Adrenal gland (tissue), 9 donors: ENCODE measurements at regions not wholly inside any gene's neighbourhood (a gene's known extent, or its start where the extent isn't known, plus 50 kb on each side); places are given as distances from the start of the nearest gene placed in this dataset.

Source experiments
- DNase-seq, 7 donors: peaks; one replicate each; pipeline ENCODE4 v3.0.0-alpha.2; 2019 to 2020
- H3K27ac ChIP-seq, 5 donors: fragments of 200-600 bp; sonication (generic) in 4 of 5; 1 replicate in 3 of 5; 2 replicates in 2 of 5; pipeline versions ENCODE4 v1.5.1 to v1.8.0; 2016 to 2020; ENCODE audit warnings: mild to moderate bottlenecking in 1 of 5
- H3K27me3 ChIP-seq: fragments of 200-600 bp; 2 replicates; pipeline ENCODE4 v1.8.0; 2021
- H3K36me3 ChIP-seq, 2 donors: fragments of 200-600 bp; replicated peaks in 1 of 2; 1 replicate in 1 of 2; 2 replicates in 1 of 2; pipeline versions ENCODE4 v1.5.1 to v1.8.0; 2018 to 2022
- H3K4me1 ChIP-seq, 2 donors: fragments of 200-600 bp; replicated peaks in 1 of 2; 1 replicate in 1 of 2; 2 replicates in 1 of 2; pipeline versions ENCODE4 v1.5.1 to v1.8.0; 2018 to 2021
- H3K4me3 ChIP-seq, 4 donors: fragments of 200-600 bp; sonication (generic) in 3 of 4; one replicate each; pipeline ENCODE4 v1.5.1; 2016 to 2018
- H3K9me3 ChIP-seq, 3 donors: fragments of 200-600 bp; sonication (generic) in 1 of 3; replicated peaks in 1 of 3; 1 replicate in 2 of 3; 2 replicates in 1 of 3; pipeline versions ENCODE4 v1.5.1 to v1.8.0; 2016 to 2021
- POLR2A ChIP-seq, 2 donors: fragments of 450-650 bp; IDR thresholded peaks; one replicate each; pipeline ENCODE4 v1.6.1; 2017; ENCODE audit warnings: antibody characterized with exemption in 2 of 2, mild to moderate bottlenecking in 2 of 2, moderate library complexity in 1 of 2
- WGBS, 4 donors: extraction: QIAGEN DNeasy Blood & Tissue Kit in 2 of 4; methylation state at CpG; one replicate each; pipeline versions ENCODE4 v1.1.5 to v1.1.7; 2013 to 2017; 5-methylcytosine and 5-hydroxymethylcytosine counted together
- intact Hi-C, 2 donors: fragments of 100-400 bp; cut with DNase I; formaldehyde crosslinking; loops; one replicate each; pipeline versions ENCODE4 v1.14.1 to v1.15.0; 2022 to 2023
- TF ChIP-seq, protein P1 (sequence below), 6 experiments: fragments of 450-650 bp in 4 of 6; fragments of 200-600 bp in 2 of 6; sonication (generic) in 1 of 6; IDR thresholded peaks; 1 replicate in 5 of 6; 2 replicates in 1 of 6; pipeline versions ENCODE4 v1.5.1 to v1.8.0; 2016 to 2021; ENCODE audit warnings: antibody characterized with exemption in 6 of 6, mild to moderate bottlenecking in 2 of 6, moderate library complexity in 1 of 6
- donor health status: healthy with polysubstance abuse.
- donor health status: Bipolar disorder and iron deficiency.
- donor health status: DM: yes; HTN: yes; CAD: no.
- donor health status: DM: no; HTN: no; CAD: no.
- donor health status: DM: no; HTN: no; CAD: no.

DNA sequence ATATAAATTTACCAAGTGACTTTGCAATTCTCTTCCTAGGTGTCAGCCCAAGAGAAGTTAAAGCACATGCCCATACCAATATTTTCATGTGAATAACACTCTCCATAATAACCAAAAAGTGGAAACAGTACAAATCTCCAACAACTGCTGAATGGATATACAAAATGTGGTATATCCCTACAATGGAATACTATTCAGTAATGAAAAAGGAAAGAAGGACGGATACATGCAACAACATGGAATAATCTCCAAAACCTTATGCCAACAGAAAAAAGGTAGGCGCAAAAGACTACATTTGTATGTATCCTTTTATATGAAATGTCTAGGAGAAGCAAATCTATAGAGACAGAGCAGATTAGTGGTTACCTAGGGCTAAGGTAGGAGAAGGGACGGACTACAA, 487.7 kb upstream of the ID4 start:
- no peak for DNase-seq
- intact Hi-C loops, result no loop called here
- no peaks in the 10 kb centered on the region for H3K27me3 ChIP-seq
- no peaks in the 10 kb centered on the region for H3K36me3 ChIP-seq
- H3K4me1 ChIP-seq, result no peaks in the 10 kb centered on the region
- H3K9me3 ChIP-seq, result peaks cover 0 to 4% (median 0%) of the 10 kb centered on the region in 3 donors
- H3K4me3 ChIP-seq, result no peak overlapping the region
- 78 to 87% (median 83%) methylated on average over 3 of the region's 3 CpGs for WGBS, 4 donors
- no peak overlapping the region for H3K27ac ChIP-seq
- TF ChIP-seq POLR2A (IDR thresholded peaks at IDR 0.05), result no peak

DNA sequence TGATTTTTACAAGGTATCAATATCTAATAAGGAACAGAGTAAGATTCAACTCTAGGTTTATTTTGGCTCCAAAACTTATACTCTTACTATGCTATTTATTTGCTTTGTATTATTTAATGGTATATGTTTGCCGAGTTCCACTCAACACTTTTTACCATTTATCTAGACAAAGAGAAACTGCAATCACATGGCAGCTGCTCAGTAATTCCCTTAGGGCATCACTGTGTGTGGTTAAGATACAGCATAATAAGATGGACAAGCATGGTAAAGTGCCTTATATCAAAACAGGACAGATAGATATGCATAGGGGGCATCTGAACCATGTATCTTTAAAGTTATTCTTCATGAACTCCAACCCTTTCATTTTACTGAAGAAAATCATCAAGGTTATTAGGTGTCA, 483.0 kb upstream of the ID4 start:
- TF ChIP-seq, protein P1, sequence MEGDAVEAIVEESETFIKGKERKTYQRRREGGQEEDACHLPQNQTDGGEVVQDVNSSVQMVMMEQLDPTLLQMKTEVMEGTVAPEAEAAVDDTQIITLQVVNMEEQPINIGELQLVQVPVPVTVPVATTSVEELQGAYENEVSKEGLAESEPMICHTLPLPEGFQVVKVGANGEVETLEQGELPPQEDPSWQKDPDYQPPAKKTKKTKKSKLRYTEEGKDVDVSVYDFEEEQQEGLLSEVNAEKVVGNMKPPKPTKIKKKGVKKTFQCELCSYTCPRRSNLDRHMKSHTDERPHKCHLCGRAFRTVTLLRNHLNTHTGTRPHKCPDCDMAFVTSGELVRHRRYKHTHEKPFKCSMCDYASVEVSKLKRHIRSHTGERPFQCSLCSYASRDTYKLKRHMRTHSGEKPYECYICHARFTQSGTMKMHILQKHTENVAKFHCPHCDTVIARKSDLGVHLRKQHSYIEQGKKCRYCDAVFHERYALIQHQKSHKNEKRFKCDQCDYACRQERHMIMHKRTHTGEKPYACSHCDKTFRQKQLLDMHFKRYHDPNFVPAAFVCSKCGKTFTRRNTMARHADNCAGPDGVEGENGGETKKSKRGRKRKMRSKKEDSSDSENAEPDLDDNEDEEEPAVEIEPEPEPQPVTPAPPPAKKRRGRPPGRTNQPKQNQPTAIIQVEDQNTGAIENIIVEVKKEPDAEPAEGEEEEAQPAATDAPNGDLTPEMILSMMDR (IDR thresholded peaks at IDR 0.05), result no peak
- intact Hi-C loops, result no loop called here
- no peak overlapping the region for H3K4me3 ChIP-seq
- DNase-seq, result no peak
- no peaks in the 10 kb centered on the region for H3K36me3 ChIP-seq
- peaks cover 0 to under 1% (median 0%) of the 10 kb centered on the region in 3 donors for H3K9me3 ChIP-seq
- no peaks in the 10 kb centered on the region for H3K27me3 ChIP-seq
- WGBS, 4 donors, result 29 to 48% (median 40%) methylated on average over 1 of the region's 1 CpG
- no peaks in the 10 kb centered on the region for H3K4me1 ChIP-seq
- no peak overlapping the region for H3K27ac ChIP-seq

DNA sequence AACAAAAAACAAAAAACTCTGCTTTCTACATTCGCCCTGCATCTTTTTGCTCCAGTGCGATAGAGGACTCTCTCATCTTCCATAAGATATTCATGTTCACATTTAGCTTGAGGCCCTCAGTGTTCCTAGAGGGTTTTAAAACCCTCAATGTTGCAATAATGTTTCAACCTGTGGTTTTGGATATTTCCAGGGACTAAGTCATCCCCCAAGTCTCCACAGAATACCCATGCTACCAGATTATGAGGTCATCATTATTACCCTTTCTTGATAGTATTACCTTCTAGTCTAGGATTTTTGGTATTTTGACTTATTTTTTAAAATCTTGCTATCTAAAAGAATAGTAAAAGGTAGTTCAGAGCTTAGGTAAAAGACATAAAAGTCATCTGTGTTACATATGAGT, 480.5 kb upstream of the ID4 start:
- Histone ChIP-seq H3K4me1 (no peaks in the 10 kb centered on the region), H3K36me3 (no peaks in the 10 kb centered on the region), H3K9me3 (no peaks in the 10 kb centered on the region), H3K27me3 (no peaks in the 10 kb centered on the region), H3K27ac (no peak overlapping the region), H3K4me3 (no peak overlapping the region)
- intact Hi-C loops, result no loop called here
- no peak for DNase-seq
- TF ChIP-seq POLR2A (IDR thresholded peaks at IDR 0.05), result no peak
- TF ChIP-seq, protein P1 (IDR thresholded peaks at IDR 0.05), result no peak
- 75 to 84% (median 81%) methylated on average over 2 of the region's 2 CpGs for WGBS, 4 donors

DNA sequence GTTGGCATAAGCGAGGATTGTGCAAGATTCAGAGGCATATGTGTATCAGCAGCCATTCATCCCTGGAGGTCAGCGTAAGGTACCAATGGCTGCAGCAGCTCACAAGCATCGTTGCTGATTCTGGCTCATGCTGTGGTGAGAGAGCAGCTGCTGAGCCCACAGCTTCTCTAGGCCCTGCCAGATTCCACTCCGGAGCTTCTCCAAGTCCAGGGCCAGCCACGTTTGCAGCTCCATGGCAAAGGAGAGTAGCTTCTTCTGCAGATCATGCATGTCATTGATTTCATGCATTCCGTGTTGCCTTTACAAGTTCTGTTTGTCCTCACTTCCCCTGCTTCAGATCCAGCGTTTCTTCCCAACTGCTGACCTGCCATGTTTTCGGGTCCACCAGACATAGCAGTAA, 474.8 kb upstream of the ID4 start:
- 67 to 82% (median 71%) methylated on average over 7 to 8 of the region's 8 CpGs for WGBS, 4 donors
- H3K4me1 ChIP-seq, result no peaks in the 10 kb centered on the region
- H3K27me3 ChIP-seq, result no peaks in the 10 kb centered on the region
- DNase-seq, result no peak
- no peak overlapping the region for H3K4me3 ChIP-seq
- H3K9me3 ChIP-seq, result no peaks in the 10 kb centered on the region
- no peaks in the 10 kb centered on the region for H3K36me3 ChIP-seq
- intact Hi-C loops, result no loop called here
- TF ChIP-seq POLR2A (IDR thresholded peaks at IDR 0.05), result no peak
- TF ChIP-seq, protein P1 (IDR thresholded peaks at IDR 0.05), result no peak
- H3K27ac ChIP-seq, result no peak overlapping the region

DNA sequence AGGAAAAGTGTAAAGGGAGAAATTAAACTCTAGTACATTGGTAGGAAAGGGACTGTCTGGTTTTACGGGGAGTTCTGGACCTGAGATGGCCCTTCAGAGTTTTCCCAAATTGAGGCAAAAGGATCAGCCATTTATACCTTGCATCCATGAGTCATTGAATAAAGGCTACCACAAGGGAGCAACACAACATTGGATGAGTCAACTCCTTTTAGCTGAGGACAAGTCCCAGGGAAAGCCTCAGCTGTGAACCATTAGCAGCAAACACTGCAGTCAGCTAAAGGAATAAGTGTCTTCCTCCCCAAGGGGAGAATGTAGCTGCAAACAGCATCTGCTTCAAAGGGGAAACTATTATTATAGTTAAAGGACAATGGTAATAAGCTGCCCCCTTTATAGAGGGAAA, 468.7 kb upstream of the ID4 start:
- 74 to 94% (median 86%) methylated on average over 1 of the region's 1 CpG for WGBS, 4 donors

More for the DNA sequence above, 468.7 kb upstream of the ID4 start:
- no peak for TF ChIP-seq POLR2A (IDR thresholded peaks at IDR 0.05)
- TF ChIP-seq, protein P1 (IDR thresholded peaks at IDR 0.05), result no peak
- H3K27me3 ChIP-seq, result no peaks in the 10 kb centered on the region
- H3K9me3 ChIP-seq, result no peaks in the 10 kb centered on the region
- intact Hi-C loops, result no loop called here
- no peak for DNase-seq
- H3K4me3 ChIP-seq, result no peak overlapping the region
- no peaks in the 10 kb centered on the region for H3K36me3 ChIP-seq
- H3K27ac ChIP-seq, result no peak overlapping the region
- no peaks in the 10 kb centered on the region for H3K4me1 ChIP-seq
